MG63 (cell line): ENCODE measurements at regions not wholly inside any gene's neighbourhood (a gene's known extent, or its start where the extent isn't known, plus 50 kb on each side); places are given as distances from the start of the nearest gene placed in this dataset.
A peak's percentile ranks its signal among the peaks of the same experiment; 100 is the strongest.

Source experiments
- DNase-seq: peaks from one replicate; pipeline ENCODE4 v3.0.0-alpha.2; 2020
- H3K27me3 ChIP-seq: fragments of 250-450 bp; sonication (Bioruptor Pico); 2 replicates; pipeline ENCODE4 v1.5.1; 2020; ENCODE audit warnings: mild to moderate bottlenecking, moderate library complexity
- H3K36me3 ChIP-seq: fragments of 250-450 bp; sonication (Bioruptor Pico); 2 replicates; pipeline ENCODE4 v1.5.1; 2020; ENCODE audit warnings: mild to moderate bottlenecking, moderate library complexity
- H3K4me3 ChIP-seq: fragments of 250-450 bp; sonication (Bioruptor Pico); 2 replicates; pipeline ENCODE4 v1.5.1; 2020; ENCODE audit warnings: mild to moderate bottlenecking, moderate library complexity
- H3K9me3 ChIP-seq: fragments of 250-450 bp; sonication (Bioruptor Pico); 2 replicates; pipeline ENCODE4 v1.5.1; 2020; ENCODE audit warnings: mild to moderate bottlenecking, moderate library complexity

DNA sequence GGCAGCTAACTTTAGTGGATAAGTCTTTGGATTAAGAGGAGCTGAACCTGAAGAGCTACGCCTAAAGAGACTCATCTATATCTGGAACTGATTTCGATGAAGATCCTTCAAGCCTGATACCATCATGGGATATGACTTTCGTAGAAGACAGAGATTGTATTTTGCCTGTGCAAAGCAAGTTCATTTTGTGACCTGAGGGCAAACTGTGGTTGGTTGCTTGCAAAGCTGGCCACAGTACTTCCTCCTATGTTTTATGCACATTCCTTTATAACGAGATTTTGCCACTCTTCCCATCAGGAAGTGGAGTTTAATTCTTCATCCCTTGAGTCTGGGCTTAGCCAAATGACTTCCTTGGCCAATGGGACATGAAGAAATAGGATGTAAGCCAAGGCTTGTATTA is 519.3 kb upstream of the NR3C2 start:
- no peaks in the 10 kb centered on the region for H3K27me3 ChIP-seq

GRCh38 chr4:148958317-148958716 is 516.1 kb upstream of the NR3C2 start:
- Histone ChIP-seq H3K36me3 (no peaks in the 10 kb centered on the region), H3K9me3 (no peaks in the 10 kb centered on the region), H3K27me3 (no peaks in the 10 kb centered on the region), H3K4me3 (no peak overlapping the region)
- DNase-seq: no peak

More for the DNA sequence above, 519.3 kb upstream of the NR3C2 start:
- no peaks in the 10 kb centered on the region for H3K36me3 ChIP-seq
- no peaks in the 10 kb centered on the region for H3K9me3 ChIP-seq
- DNase-seq: no peak
- H3K4me3 ChIP-seq: no peak overlapping the region

DNA sequence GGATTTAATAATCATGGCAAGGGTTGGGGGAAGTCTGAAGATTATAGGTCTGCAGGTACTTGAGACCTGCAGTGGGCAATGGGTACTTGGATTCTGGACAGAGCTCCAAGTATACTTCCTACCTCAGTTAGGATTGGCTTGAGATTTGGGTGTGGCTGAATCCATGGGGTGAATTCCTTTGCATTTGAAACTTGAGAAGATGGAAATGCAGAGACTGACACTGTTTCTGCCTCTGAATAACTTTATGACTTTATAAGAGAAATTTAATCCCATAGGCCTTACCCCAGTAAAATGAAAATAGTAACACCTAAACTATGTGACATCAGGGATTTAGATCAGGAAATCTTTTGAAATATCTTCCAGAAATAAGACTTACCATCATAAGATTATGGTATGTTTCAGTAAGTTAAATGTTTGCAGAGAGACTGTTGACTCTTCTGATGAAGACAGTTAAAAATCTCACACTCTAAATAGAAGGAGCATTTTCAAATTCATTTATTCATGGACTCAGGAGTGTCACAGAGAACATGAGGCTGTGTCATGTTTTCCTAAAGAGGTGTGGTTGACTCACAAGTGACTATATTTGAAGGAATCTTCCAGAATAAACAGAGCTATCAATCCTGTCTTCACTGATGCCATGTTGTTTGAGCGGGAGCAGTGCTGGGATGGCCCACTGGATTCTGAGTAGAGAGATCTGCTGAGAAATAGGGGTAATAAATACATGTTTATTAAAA is 513.5 kb upstream of the NR3C2 start:
- H3K36me3 ChIP-seq: no peaks in the 10 kb centered on the region
- no peak overlapping the region for H3K4me3 ChIP-seq
- no peak for DNase-seq
- H3K9me3 ChIP-seq: no peaks in the 10 kb centered on the region
- H3K27me3 ChIP-seq: no peaks in the 10 kb centered on the region

DNA sequence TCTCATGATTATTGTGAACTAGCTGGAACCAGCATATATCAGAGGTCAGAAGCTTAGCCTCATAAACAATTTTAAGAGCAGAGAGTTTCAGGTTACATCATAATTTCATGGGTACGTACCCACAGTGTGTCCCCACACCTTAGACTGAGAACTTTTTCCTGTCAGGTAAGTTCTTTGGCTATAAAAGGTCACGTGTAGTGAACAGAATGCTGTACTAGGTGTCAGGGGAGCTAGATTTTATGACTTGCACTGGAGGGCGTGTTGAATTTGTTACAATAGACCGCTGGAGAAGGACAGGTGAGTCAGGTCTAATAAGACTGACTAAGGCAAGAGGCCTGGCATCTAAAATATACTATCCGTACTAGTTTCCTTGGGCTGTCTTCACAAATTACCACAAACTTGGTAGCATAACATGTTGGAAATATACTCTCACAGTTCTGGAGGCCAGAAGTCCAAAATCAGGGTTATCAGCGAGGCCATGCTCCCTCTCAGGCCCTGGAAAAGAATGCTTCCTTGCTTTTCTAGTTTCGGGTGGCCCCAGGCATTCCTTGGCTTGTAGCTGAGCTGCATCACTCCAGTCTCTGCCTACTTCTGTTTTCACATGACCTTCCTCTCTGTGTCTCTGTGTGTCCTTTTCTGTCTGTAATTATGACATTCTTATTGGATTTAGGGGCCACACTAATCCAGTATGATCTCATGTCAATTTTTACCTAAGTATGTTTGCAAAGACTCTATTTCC is 512.0 kb upstream of the NR3C2 start:
- no peak for DNase-seq
- H3K9me3 ChIP-seq: no peaks in the 10 kb centered on the region
- H3K4me3 ChIP-seq: no peak overlapping the region
- H3K36me3 ChIP-seq: no peaks in the 10 kb centered on the region
- H3K27me3 ChIP-seq: no peaks in the 10 kb centered on the region

DNA sequence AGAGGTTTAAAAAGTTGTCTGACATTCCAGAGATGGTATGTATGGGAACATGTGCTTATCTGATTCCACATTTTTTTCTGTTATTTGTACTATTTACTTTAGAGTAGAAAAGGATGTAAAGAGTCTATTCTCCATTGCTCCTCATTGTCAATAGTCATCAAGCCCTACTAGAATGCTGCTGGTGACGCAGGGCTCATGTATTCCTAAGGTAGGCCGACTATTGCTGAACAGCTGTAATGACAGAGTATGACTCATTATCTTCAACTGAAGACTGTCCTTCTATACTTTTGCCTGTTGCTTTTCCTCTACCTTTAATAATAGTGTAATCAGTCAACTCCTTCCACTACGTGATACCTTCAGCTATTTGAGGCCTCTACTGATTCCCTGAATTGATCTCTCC is 509.1 kb upstream of the NR3C2 start:
- no peak overlapping the region for H3K4me3 ChIP-seq
- H3K9me3 ChIP-seq: no peaks in the 10 kb centered on the region
- H3K36me3 ChIP-seq: no peaks in the 10 kb centered on the region
- no peak for DNase-seq
- no peaks in the 10 kb centered on the region for H3K27me3 ChIP-seq

GRCh38 chr4:148946271-148946670 is 504.1 kb upstream of the NR3C2 start:
- no peak for DNase-seq

GRCh38 chr4:148944839-148945219 is 502.6 kb upstream of the NR3C2 start:
- Histone ChIP-seq H3K27me3 (no peaks in the 10 kb centered on the region), H3K9me3 (no peaks in the 10 kb centered on the region), H3K4me3 (no peak overlapping the region), H3K36me3 (no peaks in the 10 kb centered on the region)
- DNase-seq: no peak

More at GRCh38 chr4:148946271-148946670, 504.1 kb upstream of the NR3C2 start:
- no peaks in the 10 kb centered on the region for H3K36me3 ChIP-seq
- H3K9me3 ChIP-seq: no peaks in the 10 kb centered on the region
- H3K27me3 ChIP-seq: no peaks in the 10 kb centered on the region
- H3K4me3 ChIP-seq: no peak overlapping the region

DNA sequence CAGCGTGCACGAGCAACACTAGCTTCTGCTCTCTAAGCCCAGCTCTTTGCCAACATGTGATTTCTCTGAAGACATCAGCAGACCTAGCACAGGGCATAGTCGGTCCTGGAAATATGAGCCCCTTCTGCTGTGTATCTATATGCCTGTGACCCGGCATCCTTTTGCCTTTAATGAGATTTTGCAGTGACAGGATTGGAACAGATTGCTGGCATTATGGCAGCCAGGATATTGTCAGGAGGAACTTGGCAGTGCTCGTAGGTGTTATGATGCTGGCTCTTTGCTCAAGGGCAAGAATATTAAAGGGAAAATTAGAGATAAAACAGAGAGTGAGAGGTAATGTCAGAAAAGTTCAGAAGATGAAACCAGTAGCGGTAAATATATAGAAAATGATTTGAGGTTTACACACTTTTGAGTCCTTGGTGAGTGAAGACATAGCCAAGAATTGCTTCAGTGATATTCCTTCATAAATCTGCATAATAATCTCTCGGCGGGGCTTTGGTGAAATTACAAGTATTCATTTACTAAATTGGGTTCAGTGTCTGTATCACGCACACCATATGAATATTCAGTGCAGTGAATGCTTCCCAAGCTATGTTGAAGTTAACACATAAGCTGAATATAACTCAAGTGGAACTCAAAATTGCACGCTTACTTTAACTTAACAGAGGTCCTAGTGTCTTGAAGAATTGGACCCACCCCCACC is 502.1 kb upstream of the NR3C2 start:
- DNase-seq: no peak
- no peaks in the 10 kb centered on the region for H3K36me3 ChIP-seq
- no peaks in the 10 kb centered on the region for H3K9me3 ChIP-seq
- no peak overlapping the region for H3K4me3 ChIP-seq
- H3K27me3 ChIP-seq: no peaks in the 10 kb centered on the region

GRCh38 chr4:148934926-148935578 is 492.8 kb upstream of the NR3C2 start:
- DNase-seq: no peak
- Histone ChIP-seq H3K36me3 (no peaks in the 10 kb centered on the region), H3K9me3 (no peaks in the 10 kb centered on the region)

GRCh38 chr4:148926276-148927260 is 484.4 kb upstream of the NR3C2 start:
- DNase-seq: peak; percentile 39

More at GRCh38 chr4:148934926-148935578, 492.8 kb upstream of the NR3C2 start:
- Histone ChIP-seq H3K27me3 (no peaks in the 10 kb centered on the region), H3K4me3 (no peak overlapping the region)

GRCh38 chr4:148923881-148924280 is 481.7 kb upstream of the NR3C2 start:
- H3K4me3 ChIP-seq: no peak overlapping the region
- H3K36me3 ChIP-seq: no peaks in the 10 kb centered on the region
- no peaks in the 10 kb centered on the region for H3K27me3 ChIP-seq
- no peaks in the 10 kb centered on the region for H3K9me3 ChIP-seq
- DNase-seq: no peak

More at GRCh38 chr4:148926276-148927260, 484.4 kb upstream of the NR3C2 start:
- Histone ChIP-seq H3K4me3 (no peak overlapping the region), H3K9me3 (no peaks in the 10 kb centered on the region), H3K36me3 (no peaks in the 10 kb centered on the region), H3K27me3 (no peaks in the 10 kb centered on the region)

DNA sequence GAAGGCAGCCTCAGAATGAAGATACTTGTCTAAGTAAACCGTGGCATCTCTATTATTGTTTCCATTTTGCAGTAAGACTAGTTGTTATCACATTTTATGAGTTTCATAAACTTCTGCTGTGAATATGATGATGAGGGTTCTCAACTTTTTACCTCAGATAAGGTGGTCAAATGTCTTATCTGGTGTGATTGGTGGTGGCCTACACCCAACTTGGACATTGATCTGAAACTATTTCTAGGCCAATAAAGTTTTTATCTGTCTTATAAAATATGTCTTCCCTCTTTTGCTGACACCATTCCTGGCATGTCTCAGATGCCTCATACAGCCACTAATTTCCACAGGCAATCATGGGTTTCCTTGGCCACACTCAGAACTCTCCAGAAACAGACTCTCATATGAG is 480.3 kb upstream of the NR3C2 start:
- Histone ChIP-seq H3K27me3 (no peaks in the 10 kb centered on the region), H3K9me3 (no peaks in the 10 kb centered on the region), H3K36me3 (no peaks in the 10 kb centered on the region), H3K4me3 (no peak overlapping the region)
- DNase-seq: no peak

- no peak overlapping the region for H3K4me3 ChIP-seq
- no peaks in the 10 kb centered on the region for H3K9me3 ChIP-seq
- H3K36me3 ChIP-seq: no peaks in the 10 kb centered on the region
- no peak for DNase-seq
- H3K27me3 ChIP-seq: no peaks in the 10 kb centered on the region
Observed at GRCh38 chr4:148914734-148915133, 472.5 kb upstream of the NR3C2 start.

GRCh38 chr4:148914301-148914700 is 472.1 kb upstream of the NR3C2 start:
- Histone ChIP-seq H3K36me3 (no peaks in the 10 kb centered on the region), H3K4me3 (no peak overlapping the region), H3K27me3 (no peaks in the 10 kb centered on the region), H3K9me3 (no peaks in the 10 kb centered on the region)
- DNase-seq: no peak

DNA sequence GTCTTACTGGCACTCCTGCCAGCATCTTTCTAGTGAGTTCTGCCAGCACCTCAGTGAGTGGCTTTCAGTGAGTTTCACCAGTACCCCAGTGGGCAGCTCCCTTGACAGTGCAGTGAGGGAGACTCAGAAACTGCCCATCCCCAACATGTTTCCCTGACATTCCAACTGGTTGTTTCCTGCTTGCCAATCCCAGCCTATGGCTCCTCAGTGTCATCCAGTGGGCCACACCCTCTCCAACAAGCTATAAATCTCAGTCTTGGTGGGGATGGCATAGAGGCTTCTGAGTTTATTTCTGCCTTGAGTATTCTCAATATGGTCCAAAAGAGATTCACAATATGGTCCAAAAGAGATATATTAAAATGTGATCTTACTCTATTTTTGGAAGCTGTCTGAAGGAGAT is 461.2 kb upstream of the NR3C2 start:
- Histone ChIP-seq H3K27me3 (no peaks in the 10 kb centered on the region), H3K36me3 (no peaks in the 10 kb centered on the region), H3K9me3 (no peaks in the 10 kb centered on the region), H3K4me3 (no peak overlapping the region)
- no peak for DNase-seq

- no peaks in the 10 kb centered on the region for H3K27me3 ChIP-seq
- DNase-seq: no peak
- H3K4me3 ChIP-seq: no peak overlapping the region
- H3K9me3 ChIP-seq: no peaks in the 10 kb centered on the region
- no peaks in the 10 kb centered on the region for H3K36me3 ChIP-seq
Observed at GRCh38 chr4:148901075-148901705, 459.0 kb upstream of the NR3C2 start.
